Sigmoid colon (tissue), 4 donors: ENCODE measurements at regions not wholly inside any gene's neighbourhood (a gene's known extent, or its start where the extent isn't known, plus 50 kb on each side); places are given as distances from the start of the nearest gene placed in this dataset.

Experiments
- POLR2A ChIP-seq, 2 donors: fragments of 450-650 bp; IDR thresholded peaks; one replicate each; pipeline ENCODE4 v1.6.1; 2016; ENCODE audit warnings: antibody characterized with exemption in 2 of 2, mild to moderate bottlenecking in 2 of 2, moderate library complexity in 2 of 2
- POLR2AphosphoS5 ChIP-seq, 4 donors: sonication (generic); formaldehyde crosslinking; IDR thresholded peaks; one replicate each; pipeline ENCODE4 v1.6.1; 2017; ENCODE audit warnings: antibody characterized with exemption in 4 of 4
- TF ChIP-seq, protein P1 (sequence below), 4 experiments: fragments of 450-650 bp in 3 of 4; fragments of 200-600 bp in 1 of 4; IDR thresholded peaks; one replicate each; pipeline ENCODE4 v1.5.1; 2016 to 2019; ENCODE audit warnings: antibody characterized with exemption in 4 of 4, mild to moderate bottlenecking in 3 of 4, moderate library complexity in 2 of 4

DNA sequence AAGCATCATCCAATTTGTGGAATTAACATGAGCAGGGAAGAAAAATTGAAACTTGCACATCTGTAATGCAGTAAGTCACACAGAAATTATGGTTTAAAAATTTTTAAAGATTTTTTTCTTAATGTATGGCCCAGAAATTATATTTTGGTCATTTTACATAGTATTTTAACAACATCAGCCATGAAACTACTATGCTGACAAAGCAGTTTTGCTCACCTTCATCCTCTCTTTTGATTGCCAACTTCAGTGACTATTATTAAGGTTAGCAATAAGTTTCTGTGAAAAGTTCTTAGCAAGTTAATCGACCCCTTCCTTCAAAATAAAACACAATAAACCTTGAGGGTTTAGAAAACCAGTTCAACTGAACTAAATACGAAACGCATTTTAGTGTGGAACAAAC lies 1347.0 kb downstream of the EPHA7 start:
- TF ChIP-seq, protein P1, sequence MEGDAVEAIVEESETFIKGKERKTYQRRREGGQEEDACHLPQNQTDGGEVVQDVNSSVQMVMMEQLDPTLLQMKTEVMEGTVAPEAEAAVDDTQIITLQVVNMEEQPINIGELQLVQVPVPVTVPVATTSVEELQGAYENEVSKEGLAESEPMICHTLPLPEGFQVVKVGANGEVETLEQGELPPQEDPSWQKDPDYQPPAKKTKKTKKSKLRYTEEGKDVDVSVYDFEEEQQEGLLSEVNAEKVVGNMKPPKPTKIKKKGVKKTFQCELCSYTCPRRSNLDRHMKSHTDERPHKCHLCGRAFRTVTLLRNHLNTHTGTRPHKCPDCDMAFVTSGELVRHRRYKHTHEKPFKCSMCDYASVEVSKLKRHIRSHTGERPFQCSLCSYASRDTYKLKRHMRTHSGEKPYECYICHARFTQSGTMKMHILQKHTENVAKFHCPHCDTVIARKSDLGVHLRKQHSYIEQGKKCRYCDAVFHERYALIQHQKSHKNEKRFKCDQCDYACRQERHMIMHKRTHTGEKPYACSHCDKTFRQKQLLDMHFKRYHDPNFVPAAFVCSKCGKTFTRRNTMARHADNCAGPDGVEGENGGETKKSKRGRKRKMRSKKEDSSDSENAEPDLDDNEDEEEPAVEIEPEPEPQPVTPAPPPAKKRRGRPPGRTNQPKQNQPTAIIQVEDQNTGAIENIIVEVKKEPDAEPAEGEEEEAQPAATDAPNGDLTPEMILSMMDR (IDR thresholded peaks at IDR 0.05), result no peak
- TF ChIP-seq POLR2A (IDR thresholded peaks at IDR 0.05) (no peak), POLR2AphosphoS5 (IDR thresholded peaks at IDR 0.05) (no peak)
